SK-N-SH (cell line): ENCODE measurements at regions not wholly inside any gene's neighbourhood (a gene's known extent, or its start where the extent isn't known, plus 50 kb on each side); places are given as distances from the start of the nearest gene placed in this dataset.

ENCODE experiments used
- CTCF ChIA-PET: fragments of 300-600, 350-600 bp; formaldehyde crosslinking; extraction: SDS; loops from one replicate; lab custom pipeline; 2021; lab: Yijun Ruan, JAX
- POLR2A ChIA-PET: fragments of 350-600 bp; sonication (Branson Sonifier 250); formaldehyde crosslinking; extraction: SDS; loops from one replicate; lab custom pipeline; 2020; ENCODE audit warnings: antibody characterized with exemption, inconsistent platforms; lab: Yijun Ruan, JAX
- DNase-seq: peaks from one replicate; pipeline ENCODE4 v3.0.0; 2012
- H2AFZ ChIP-seq: fragments of 200-600 bp; sonication (generic); 2 replicates; pipeline ENCODE4 v1.8.1; 2016; ENCODE audit warnings: antibody characterized with exemption, mild to moderate bottlenecking, low read depth
- H3F3A ChIP-seq: fragments of 200-600 bp; sonication (generic); replicated peaks from 2 replicates; pipeline ENCODE3; 2016; ENCODE audit warnings: antibody characterized with exemption, mild to moderate bottlenecking; ENCODE audit not compliant: insufficient read depth
- H3K27ac ChIP-seq, 2 experiments: fragments of 200-500 bp in 1 of 2; fragments of 200-600 bp in 1 of 2; sonication (Bioruptor generic) in 1 of 2; sonication (generic), shearing (Covaris generic) in 1 of 2; 2 replicates each; pipeline versions ENCODE4 v1.5.1 to v1.6.1; 2014 to 2016; ENCODE audit warnings: low read depth in 2 of 2, inconsistent platforms in 1 of 2, low read length in 1 of 2, mild to moderate bottlenecking in 1 of 2, mixed read lengths in 1 of 2
- H3K27me3 ChIP-seq: fragments of 200-600 bp; sonication (generic), shearing (Covaris generic); 2 replicates; pipeline ENCODE4 v1.6.1; 2016; ENCODE audit warnings: mixed run types; ENCODE audit not compliant: insufficient read depth
- H3K36me3 ChIP-seq, 2 experiments: fragments of 200-500 bp in 1 of 2; fragments of 200-600 bp in 1 of 2; sonication (Bioruptor generic) in 1 of 2; sonication (generic) in 1 of 2; replicated peaks in 1 of 2; 2 replicates each; pipeline versions ENCODE3 to v1.5.1; 2014 to 2016; ENCODE audit warnings: low read length in 1 of 2, mild to moderate bottlenecking in 1 of 2; ENCODE audit not compliant: insufficient read depth in 2 of 2, control insufficient read depth in 1 of 2
- H3K4me1 ChIP-seq, 2 experiments: fragments of 200-500 bp in 1 of 2; fragments of 200-600 bp in 1 of 2; sonication (Bioruptor generic) in 1 of 2; sonication (generic), shearing (Covaris generic) in 1 of 2; 2 replicates each; pipeline versions ENCODE4 v1.5.1 to v1.6.1; 2014 to 2016; ENCODE audit warnings: low read depth in 1 of 2, low read length in 1 of 2, mixed run types in 1 of 2; ENCODE audit not compliant: insufficient read depth in 2 of 2, control insufficient read depth in 1 of 2
- H3K4me2 ChIP-seq: fragments of 200-600 bp; sonication (generic), shearing (Covaris generic); 2 replicates; pipeline ENCODE4 v1.6.1; 2017; ENCODE audit warnings: mixed run types
- H3K4me3 ChIP-seq, 2 experiments: fragments of 200-500 bp in 1 of 2; fragments of 200-600 bp in 1 of 2; sonication (Bioruptor generic) in 1 of 2; sonication (generic), shearing (Covaris generic) in 1 of 2; 2 replicates each; pipeline versions ENCODE4 v1.5.1 to v1.8.1; 2014 to 2016; ENCODE audit warnings: low read depth in 2 of 2, inconsistent platforms in 1 of 2, low read length in 1 of 2, mild to moderate bottlenecking in 1 of 2, mixed read lengths in 1 of 2, moderate library complexity in 1 of 2
- H3K79me2 ChIP-seq: fragments of 200-600 bp; sonication (generic); 2 replicates; pipeline ENCODE4 v1.8.1; 2017; ENCODE audit warnings: mild to moderate bottlenecking; ENCODE audit not compliant: insufficient read depth
- H3K9ac ChIP-seq: fragments of 200-600 bp; sonication (generic); 2 replicates; pipeline ENCODE4 v1.6.1; 2017; ENCODE audit warnings: mixed run types
- H3K9me2 ChIP-seq: fragments of 200-600 bp; sonication (generic); 2 replicates; pipeline ENCODE4 v1.6.1; 2017; ENCODE audit warnings: mixed run types
- H3K9me3 ChIP-seq: fragments of 200-600 bp; sonication (generic); 2 replicates; pipeline ENCODE4 v1.6.1; 2017; ENCODE audit warnings: mixed run types, mild to moderate bottlenecking, moderate library complexity
- H4K20me1 ChIP-seq: fragments of 200-600 bp; sonication (generic); 2 replicates; pipeline ENCODE4 v1.6.1; 2017; ENCODE audit warnings: mild to moderate bottlenecking, mixed run types; ENCODE audit not compliant: insufficient read depth
- CHD2 ChIP-seq: fragments of 150-350 bp; IDR thresholded peaks from 2 replicates; pipeline ENCODE4 v1.6.1; 2018; ENCODE audit warnings: low read length; ENCODE audit not compliant: partially characterized antibody
- ELF1 ChIP-seq: IDR thresholded peaks from 2 replicates; pipeline ENCODE4 v1.4.0; 2012
- EP300 ChIP-seq, 2 experiments: IDR thresholded peaks; 2 replicates each; pipeline versions ENCODE4 v1.4.0 to v1.6.1; 2012; ENCODE audit warnings: borderline replicate concordance in 1 of 2, low read depth in 1 of 2, low read length in 1 of 2
- EZH2phosphoT487 ChIP-seq: fragments of 200-600 bp; sonication (generic); IDR thresholded peaks from 2 replicates; pipeline ENCODE4 v1.6.1; 2017; ENCODE audit warnings: low read depth, mixed run types, mild to moderate bottlenecking, antibody characterized with exemption, moderate library complexity, borderline replicate concordance
- FOXJ3 ChIP-seq: sonication (generic); formaldehyde crosslinking; IDR thresholded peaks from 2 replicates; pipeline ENCODE4 v1.5.1; 2020; ENCODE audit warnings: mild to moderate bottlenecking, missing genetic modification reagents
- GABPA ChIP-seq: IDR thresholded peaks from 2 replicates; pipeline ENCODE4 v1.4.0; 2012; ENCODE audit warnings: low read depth, mild to moderate bottlenecking
- GATA2 ChIP-seq: sonication (generic); formaldehyde crosslinking; IDR thresholded peaks from 2 replicates; pipeline ENCODE4 v1.5.0; 2020; ENCODE audit warnings: mild to moderate bottlenecking, missing genetic modification reagents
- NRF1 ChIP-seq: IDR thresholded peaks from 2 replicates; pipeline ENCODE4 v1.6.1; 2012; ENCODE audit warnings: low read depth, mild to moderate bottlenecking, low read length
- TEAD4 ChIP-seq: IDR thresholded peaks from 2 replicates; pipeline ENCODE4 v1.4.0; 2012; ENCODE audit warnings: mild to moderate bottlenecking, borderline replicate concordance; ENCODE audit not compliant: insufficient read depth
- YY1 ChIP-seq: IDR thresholded peaks from 2 replicates; pipeline ENCODE4 v1.4.0; 2012; ENCODE audit warnings: low read depth, mild to moderate bottlenecking
- WGBS: methylation state at CpG from one replicate; pipeline ENCODE4 v1.1.6; 2017; ENCODE audit warnings: low lambda C conversion rate; 5-methylcytosine and 5-hydroxymethylcytosine counted together
- TF ChIP-seq, protein P1 (sequence below): IDR thresholded peaks from 2 replicates; pipeline ENCODE4 v1.4.0; 2012; ENCODE audit warnings: low read depth, borderline replicate concordance
- TF ChIP-seq, protein P2 (sequence below): IDR thresholded peaks from 2 replicates; pipeline ENCODE4 v1.4.0; 2012; ENCODE audit warnings: low read depth
- TF ChIP-seq, protein P3 (sequence below): fragments of 200-600 bp; sonication (generic); IDR thresholded peaks from 2 replicates; pipeline ENCODE4 v1.6.1; 2017; ENCODE audit warnings: antibody characterized with exemption, mild to moderate bottlenecking, moderate library complexity
- TF ChIP-seq, protein P4 (sequence below): fragments of 150-350 bp; IDR thresholded peaks from 2 replicates; pipeline ENCODE4 v1.6.1; 2017; ENCODE audit warnings: antibody characterized with exemption, low read length, low read depth, borderline replicate concordance
- TF ChIP-seq, protein P5 (sequence below): IDR thresholded peaks from 2 replicates; pipeline ENCODE4 v1.4.0; 2012; ENCODE audit warnings: low read depth, borderline replicate concordance
- TF ChIP-seq, protein P6 (sequence below): IDR thresholded peaks from 2 replicates; pipeline ENCODE4; 2012

DNA sequence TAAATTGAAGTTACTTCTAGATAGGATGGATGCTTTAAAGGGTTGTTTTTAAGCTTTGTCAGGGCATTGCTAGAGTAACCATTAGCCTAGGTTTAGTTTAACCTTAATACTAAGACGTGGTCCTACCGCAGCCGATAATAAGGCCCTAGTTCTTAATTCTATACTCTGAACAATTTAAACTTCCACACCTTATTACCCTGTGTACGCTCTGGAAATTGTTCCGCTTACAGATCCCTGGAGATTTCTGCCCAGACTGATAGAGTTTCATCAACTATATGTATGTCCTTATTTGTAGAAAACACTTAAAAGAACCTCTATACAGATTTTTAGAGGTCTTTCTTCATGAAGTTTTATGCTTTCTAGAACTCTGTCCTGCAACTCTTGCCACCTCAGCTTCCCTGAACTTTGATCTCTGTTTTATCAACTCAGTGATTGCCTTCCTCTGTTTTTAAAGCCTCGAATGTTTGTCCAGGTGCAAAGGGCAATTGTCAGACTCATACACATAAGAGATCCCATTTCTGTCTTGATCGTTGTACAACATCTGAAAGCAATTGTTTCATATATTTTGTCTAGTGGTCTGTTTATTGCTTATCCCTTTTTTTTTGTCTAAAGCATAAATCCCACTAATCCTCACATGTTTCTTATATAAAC, 71.1 kb upstream of the VCX start:
- Histone ChIP-seq H3F3A (no peaks in the 10 kb centered on the region), H3K4me1 (no peaks in the 10 kb centered on the region), H3K27me3 (no peaks in the 10 kb centered on the region), H3K9me2 (no peaks in the 10 kb centered on the region), H3K9me3 (no peaks in the 10 kb centered on the region), H2AFZ (no peak overlapping the region), H3K79me2 (no peaks in the 10 kb centered on the region), H3K4me3 (no peak overlapping the region), H3K9ac (no peak overlapping the region), H3K27ac (no peak overlapping the region), H3K36me3 (no peaks in the 10 kb centered on the region), H4K20me1 (no peaks in the 10 kb centered on the region), H3K4me2 (no peak overlapping the region)
- no peak for DNase-seq
- CTCF ChIA-PET, result no interaction called here
- TF ChIP-seq, protein P1, sequence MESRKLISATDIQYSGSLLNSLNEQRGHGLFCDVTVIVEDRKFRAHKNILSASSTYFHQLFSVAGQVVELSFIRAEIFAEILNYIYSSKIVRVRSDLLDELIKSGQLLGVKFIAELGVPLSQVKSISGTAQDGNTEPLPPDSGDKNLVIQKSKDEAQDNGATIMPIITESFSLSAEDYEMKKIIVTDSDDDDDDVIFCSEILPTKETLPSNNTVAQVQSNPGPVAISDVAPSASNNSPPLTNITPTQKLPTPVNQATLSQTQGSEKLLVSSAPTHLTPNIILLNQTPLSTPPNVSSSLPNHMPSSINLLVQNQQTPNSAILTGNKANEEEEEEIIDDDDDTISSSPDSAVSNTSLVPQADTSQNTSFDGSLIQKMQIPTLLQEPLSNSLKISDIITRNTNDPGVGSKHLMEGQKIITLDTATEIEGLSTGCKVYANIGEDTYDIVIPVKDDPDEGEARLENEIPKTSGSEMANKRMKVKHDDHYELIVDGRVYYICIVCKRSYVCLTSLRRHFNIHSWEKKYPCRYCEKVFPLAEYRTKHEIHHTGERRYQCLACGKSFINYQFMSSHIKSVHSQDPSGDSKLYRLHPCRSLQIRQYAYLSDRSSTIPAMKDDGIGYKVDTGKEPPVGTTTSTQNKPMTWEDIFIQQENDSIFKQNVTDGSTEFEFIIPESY, result no peak
- TF ChIP-seq, protein P2, sequence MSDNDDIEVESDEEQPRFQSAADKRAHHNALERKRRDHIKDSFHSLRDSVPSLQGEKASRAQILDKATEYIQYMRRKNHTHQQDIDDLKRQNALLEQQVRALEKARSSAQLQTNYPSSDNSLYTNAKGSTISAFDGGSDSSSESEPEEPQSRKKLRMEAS, result no peak
- TF ChIP-seq EZH2phosphoT487, result no peak
- no peak for TF ChIP-seq TEAD4
- TF ChIP-seq, protein P3, sequence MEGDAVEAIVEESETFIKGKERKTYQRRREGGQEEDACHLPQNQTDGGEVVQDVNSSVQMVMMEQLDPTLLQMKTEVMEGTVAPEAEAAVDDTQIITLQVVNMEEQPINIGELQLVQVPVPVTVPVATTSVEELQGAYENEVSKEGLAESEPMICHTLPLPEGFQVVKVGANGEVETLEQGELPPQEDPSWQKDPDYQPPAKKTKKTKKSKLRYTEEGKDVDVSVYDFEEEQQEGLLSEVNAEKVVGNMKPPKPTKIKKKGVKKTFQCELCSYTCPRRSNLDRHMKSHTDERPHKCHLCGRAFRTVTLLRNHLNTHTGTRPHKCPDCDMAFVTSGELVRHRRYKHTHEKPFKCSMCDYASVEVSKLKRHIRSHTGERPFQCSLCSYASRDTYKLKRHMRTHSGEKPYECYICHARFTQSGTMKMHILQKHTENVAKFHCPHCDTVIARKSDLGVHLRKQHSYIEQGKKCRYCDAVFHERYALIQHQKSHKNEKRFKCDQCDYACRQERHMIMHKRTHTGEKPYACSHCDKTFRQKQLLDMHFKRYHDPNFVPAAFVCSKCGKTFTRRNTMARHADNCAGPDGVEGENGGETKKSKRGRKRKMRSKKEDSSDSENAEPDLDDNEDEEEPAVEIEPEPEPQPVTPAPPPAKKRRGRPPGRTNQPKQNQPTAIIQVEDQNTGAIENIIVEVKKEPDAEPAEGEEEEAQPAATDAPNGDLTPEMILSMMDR, result no peak
- TF ChIP-seq, protein P4, sequence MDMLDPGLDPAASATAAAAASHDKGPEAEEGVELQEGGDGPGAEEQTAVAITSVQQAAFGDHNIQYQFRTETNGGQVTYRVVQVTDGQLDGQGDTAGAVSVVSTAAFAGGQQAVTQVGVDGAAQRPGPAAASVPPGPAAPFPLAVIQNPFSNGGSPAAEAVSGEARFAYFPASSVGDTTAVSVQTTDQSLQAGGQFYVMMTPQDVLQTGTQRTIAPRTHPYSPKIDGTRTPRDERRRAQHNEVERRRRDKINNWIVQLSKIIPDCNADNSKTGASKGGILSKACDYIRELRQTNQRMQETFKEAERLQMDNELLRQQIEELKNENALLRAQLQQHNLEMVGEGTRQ, result no peak
- no peak for TF ChIP-seq FOXJ3 (CRISPR knock-in tag)
- TF ChIP-seq, protein P5, sequence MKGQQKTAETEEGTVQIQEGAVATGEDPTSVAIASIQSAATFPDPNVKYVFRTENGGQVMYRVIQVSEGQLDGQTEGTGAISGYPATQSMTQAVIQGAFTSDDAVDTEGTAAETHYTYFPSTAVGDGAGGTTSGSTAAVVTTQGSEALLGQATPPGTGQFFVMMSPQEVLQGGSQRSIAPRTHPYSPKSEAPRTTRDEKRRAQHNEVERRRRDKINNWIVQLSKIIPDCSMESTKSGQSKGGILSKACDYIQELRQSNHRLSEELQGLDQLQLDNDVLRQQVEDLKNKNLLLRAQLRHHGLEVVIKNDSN, result no peak
- TF ChIP-seq, protein P6, sequence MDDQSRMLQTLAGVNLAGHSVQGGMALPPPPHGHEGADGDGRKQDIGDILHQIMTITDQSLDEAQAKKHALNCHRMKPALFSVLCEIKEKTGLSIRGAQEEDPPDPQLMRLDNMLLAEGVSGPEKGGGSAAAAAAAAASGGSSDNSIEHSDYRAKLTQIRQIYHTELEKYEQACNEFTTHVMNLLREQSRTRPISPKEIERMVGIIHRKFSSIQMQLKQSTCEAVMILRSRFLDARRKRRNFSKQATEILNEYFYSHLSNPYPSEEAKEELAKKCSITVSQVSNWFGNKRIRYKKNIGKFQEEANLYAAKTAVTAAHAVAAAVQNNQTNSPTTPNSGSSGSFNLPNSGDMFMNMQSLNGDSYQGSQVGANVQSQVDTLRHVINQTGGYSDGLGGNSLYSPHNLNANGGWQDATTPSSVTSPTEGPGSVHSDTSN, result no peak
- TF ChIP-seq GATA2 (CRISPR knock-in tag), result no peak
- no peak for TF ChIP-seq EP300 (IDR thresholded peaks at IDR 0.05; ENCODE audit: borderline replicate concordance in 1 of 2, low read depth in 1 of 2, low read length in 1 of 2)
- no peak for TF ChIP-seq ELF1
- no peak for TF ChIP-seq CHD2
- no peak for TF ChIP-seq GABPA
- TF ChIP-seq YY1, result no peak
- no peak for TF ChIP-seq NRF1
- 19% methylated on average over 7 of the region's 7 CpGs for WGBS
- POLR2A ChIA-PET, result no interaction called here
